Tibial nerve (tissue), 4 donors: ENCODE measurements at regions not wholly inside any gene's neighbourhood (a gene's known extent, or its start where the extent isn't known, plus 50 kb on each side); places are given as distances from the start of the nearest gene placed in this dataset.

Source experiments
- DNase-seq, 2 donors: peaks; one replicate each; pipeline ENCODE4 v3.0.0-alpha.2; 2019; ENCODE audit warnings: low spot score in 2 of 2
- H3K27ac ChIP-seq, 4 donors: fragments of 200-600 bp; sonication (generic) in 3 of 4; one replicate each; pipeline ENCODE4 v1.5.1; 2017 to 2019; ENCODE audit warnings: mild to moderate bottlenecking in 1 of 4
- H3K27me3 ChIP-seq, 2 donors: fragments of 200-600 bp; sonication (generic) in 1 of 2; one replicate each; pipeline versions ENCODE4 v1.5.1 to v1.6.0; 2017 to 2019
- H3K36me3 ChIP-seq, 3 donors: fragments of 200-600 bp; sonication (generic); one replicate each; pipeline ENCODE4 v1.5.1; 2018 to 2019
- H3K4me1 ChIP-seq, 4 donors: fragments of 200-600 bp; sonication (generic) in 3 of 4; one replicate each; pipeline ENCODE4 v1.5.1; 2017 to 2019
- H3K4me3 ChIP-seq, 4 donors: fragments of 200-600 bp; sonication (generic) in 3 of 4; one replicate each; pipeline ENCODE4 v1.5.1; 2017 to 2019; ENCODE audit warnings: mild to moderate bottlenecking in 1 of 4, moderate library complexity in 1 of 4
- H3K9me3 ChIP-seq, 4 donors: fragments of 200-600 bp; sonication (generic) in 3 of 4; one replicate each; pipeline ENCODE4 v1.5.1; 2017 to 2019
- CTCF ChIP-seq, 5 experiments: fragments of 200-600 bp in 3 of 5; fragments of 450-650 bp in 2 of 5; sonication (generic) in 3 of 5; IDR thresholded peaks; one replicate each; pipeline ENCODE4 v1.5.1; 2016 to 2019; ENCODE audit warnings: antibody characterized with exemption in 5 of 5, mild to moderate bottlenecking in 3 of 5, moderate library complexity in 2 of 5
- EP300 ChIP-seq, 2 donors: sonication (generic); formaldehyde crosslinking; IDR thresholded peaks; one replicate each; pipeline ENCODE4 v1.6.1; 2017; ENCODE audit warnings: antibody characterized with exemption in 2 of 2, mild to moderate bottlenecking in 1 of 2
- POLR2A ChIP-seq, 2 donors: fragments of 450-650 bp; IDR thresholded peaks; one replicate each; pipeline ENCODE4 v1.6.1; 2017; ENCODE audit warnings: antibody characterized with exemption in 2 of 2, mild to moderate bottlenecking in 2 of 2, moderate library complexity in 2 of 2
- WGBS, 2 donors: methylation state at CpG; one replicate each; pipeline ENCODE4 v1.1.5; 2018; 5-methylcytosine and 5-hydroxymethylcytosine counted together

- 65 to 69% methylated on average over 12 of the region's 12 CpGs for WGBS, 2 donors
Measured at GRCh38 chr5:173767574-173768266, 120.4 kb upstream of the CPEB4 start.

GRCh38 chr5:173768267-173768806 lies 119.8 kb upstream of the CPEB4 start:
- no peak for DNase-seq
- Histone ChIP-seq H3K36me3 (no peaks in the 10 kb centered on the region), H3K9me3 (no peaks in the 10 kb centered on the region), H3K4me1 (no peaks in the 10 kb centered on the region), H3K27me3 (no peaks in the 10 kb centered on the region), H3K4me3 (no peak overlapping the region), H3K27ac (no peak overlapping the region)
- TF ChIP-seq EP300 (IDR thresholded peaks at IDR 0.05), result no peak
- 85 to 92% methylated on average over 5 of the region's 5 CpGs for WGBS, 2 donors

More at GRCh38 chr5:173767574-173768266, 120.4 kb upstream of the CPEB4 start:
- Histone ChIP-seq H3K27ac (no peak overlapping the region), H3K36me3 (no peaks in the 10 kb centered on the region), H3K4me1 (no peaks in the 10 kb centered on the region), H3K27me3 (no peaks in the 10 kb centered on the region), H3K4me3 (no peak overlapping the region), H3K9me3 (no peaks in the 10 kb centered on the region)
- TF ChIP-seq EP300 (IDR thresholded peaks at IDR 0.05) (no peak), POLR2A (IDR thresholded peaks at IDR 0.05) (no peak), CTCF (IDR thresholded peaks at IDR 0.05) (no peak)
- DNase-seq, result no peak

- H3K27ac ChIP-seq, result no peak overlapping the region
- H3K9me3 ChIP-seq, result no peaks in the 10 kb centered on the region
- TF ChIP-seq CTCF (IDR thresholded peaks at IDR 0.05) (no peak), POLR2A (IDR thresholded peaks at IDR 0.05) (no peak), EP300 (IDR thresholded peaks at IDR 0.05) (no peak)
- no peak for DNase-seq
- no peaks in the 10 kb centered on the region for H3K27me3 ChIP-seq
- H3K36me3 ChIP-seq, result no peaks in the 10 kb centered on the region
- WGBS, 2 donors, result 83 to 85% methylated on average over 1 of the region's 1 CpG
- no peak overlapping the region for H3K4me3 ChIP-seq
- H3K4me1 ChIP-seq, result no peaks in the 10 kb centered on the region
Measured at GRCh38 chr5:173768891-173769290, 119.3 kb upstream of the CPEB4 start.

GRCh38 chr5:173770637-173771036 lies 117.5 kb upstream of the CPEB4 start:
- Histone ChIP-seq H3K36me3 (no peaks in the 10 kb centered on the region), H3K9me3 (no peaks in the 10 kb centered on the region), H3K27me3 (no peaks in the 10 kb centered on the region), H3K27ac (no peak overlapping the region), H3K4me1 (no peaks in the 10 kb centered on the region), H3K4me3 (no peak overlapping the region)
- no peak for DNase-seq
- WGBS, 2 donors, result 90 to 91% methylated on average over 2 of the region's 2 CpGs
- no peak for TF ChIP-seq EP300 (IDR thresholded peaks at IDR 0.05)
- no peak for TF ChIP-seq POLR2A (IDR thresholded peaks at IDR 0.05)
- no peak for TF ChIP-seq CTCF (IDR thresholded peaks at IDR 0.05)

GRCh38 chr5:173771121-173771724 lies 116.9 kb upstream of the CPEB4 start:
- no peak overlapping the region for H3K27ac ChIP-seq
- 45 to 47% methylated on average over 24 of the region's 24 CpGs for WGBS, 2 donors
- no peaks in the 10 kb centered on the region for H3K4me1 ChIP-seq
- H3K27me3 ChIP-seq, result no peaks in the 10 kb centered on the region
- H3K9me3 ChIP-seq, result no peaks in the 10 kb centered on the region
- no peak overlapping the region for H3K4me3 ChIP-seq
- no peak for TF ChIP-seq EP300 (IDR thresholded peaks at IDR 0.05)
- no peaks in the 10 kb centered on the region for H3K36me3 ChIP-seq
- DNase-seq, result no peak

- TF ChIP-seq EP300 (IDR thresholded peaks at IDR 0.05), result no peak
- no peak for TF ChIP-seq CTCF (IDR thresholded peaks at IDR 0.05)
- TF ChIP-seq POLR2A (IDR thresholded peaks at IDR 0.05), result no peak
- H3K4me3 ChIP-seq, result no peak overlapping the region
- 83% methylated on average over 11 of the region's 11 CpGs for WGBS, 2 donors
Measured at GRCh38 chr5:173771725-173772383, 116.3 kb upstream of the CPEB4 start.

More at GRCh38 chr5:173771725-173772383, 116.3 kb upstream of the CPEB4 start:
- no peak overlapping the region for H3K27ac ChIP-seq
- H3K9me3 ChIP-seq, result no peaks in the 10 kb centered on the region
- H3K27me3 ChIP-seq, result no peaks in the 10 kb centered on the region
- no peaks in the 10 kb centered on the region for H3K4me1 ChIP-seq
- H3K36me3 ChIP-seq, result no peaks in the 10 kb centered on the region
- no peak for DNase-seq
